ENCODE measurements at regions not wholly inside any gene's neighbourhood (a gene's known extent, or its start where the extent isn't known, plus 50 kb on each side); places are given as distances from the start of the nearest gene placed in this dataset.

DNA sequence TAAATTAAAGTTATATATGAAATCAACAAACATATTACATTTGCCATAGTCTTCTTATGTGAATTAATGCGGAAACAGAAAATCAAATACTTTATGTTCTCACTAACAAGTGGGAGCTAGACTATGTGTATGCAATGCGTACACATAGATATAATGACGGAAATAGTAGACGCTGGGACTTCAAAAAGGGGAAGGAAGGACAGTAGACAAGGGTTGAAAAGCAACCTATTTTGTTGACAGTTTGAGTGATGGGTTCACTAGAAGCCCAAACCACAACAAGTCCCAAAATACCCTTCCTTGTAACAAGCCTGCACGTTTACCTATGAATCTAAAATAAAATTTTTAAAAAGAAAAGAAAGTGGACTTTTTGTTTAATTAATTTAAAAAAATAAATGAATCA, 430.8 kb upstream of the CNTN5 start:
- TF ChIP-seq CTCF (conservative IDR thresholded peaks at IDR 0.05; ENCODE audit: low read depth in 2 of 2) = no peak
- TF ChIP-seq EZH2 (IDR thresholded peaks at IDR 0.05; ENCODE audit: low read depth, unreplicated experiment) = no peak
- TF ChIP-seq CREB1 (CRISPR knock-in tag; IDR thresholded peaks at IDR 0.05; ENCODE audit: low read depth) = no peak
- no peak for TF ChIP-seq POLR2AphosphoS5 (IDR thresholded peaks at IDR 0.05; ENCODE audit: low read depth)
- TF ChIP-seq, protein P1, sequence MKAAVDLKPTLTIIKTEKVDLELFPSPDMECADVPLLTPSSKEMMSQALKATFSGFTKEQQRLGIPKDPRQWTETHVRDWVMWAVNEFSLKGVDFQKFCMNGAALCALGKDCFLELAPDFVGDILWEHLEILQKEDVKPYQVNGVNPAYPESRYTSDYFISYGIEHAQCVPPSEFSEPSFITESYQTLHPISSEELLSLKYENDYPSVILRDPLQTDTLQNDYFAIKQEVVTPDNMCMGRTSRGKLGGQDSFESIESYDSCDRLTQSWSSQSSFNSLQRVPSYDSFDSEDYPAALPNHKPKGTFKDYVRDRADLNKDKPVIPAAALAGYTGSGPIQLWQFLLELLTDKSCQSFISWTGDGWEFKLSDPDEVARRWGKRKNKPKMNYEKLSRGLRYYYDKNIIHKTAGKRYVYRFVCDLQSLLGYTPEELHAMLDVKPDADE (IDR thresholded peaks at IDR 0.05) = no peak
- TF ChIP-seq, protein P2, sequence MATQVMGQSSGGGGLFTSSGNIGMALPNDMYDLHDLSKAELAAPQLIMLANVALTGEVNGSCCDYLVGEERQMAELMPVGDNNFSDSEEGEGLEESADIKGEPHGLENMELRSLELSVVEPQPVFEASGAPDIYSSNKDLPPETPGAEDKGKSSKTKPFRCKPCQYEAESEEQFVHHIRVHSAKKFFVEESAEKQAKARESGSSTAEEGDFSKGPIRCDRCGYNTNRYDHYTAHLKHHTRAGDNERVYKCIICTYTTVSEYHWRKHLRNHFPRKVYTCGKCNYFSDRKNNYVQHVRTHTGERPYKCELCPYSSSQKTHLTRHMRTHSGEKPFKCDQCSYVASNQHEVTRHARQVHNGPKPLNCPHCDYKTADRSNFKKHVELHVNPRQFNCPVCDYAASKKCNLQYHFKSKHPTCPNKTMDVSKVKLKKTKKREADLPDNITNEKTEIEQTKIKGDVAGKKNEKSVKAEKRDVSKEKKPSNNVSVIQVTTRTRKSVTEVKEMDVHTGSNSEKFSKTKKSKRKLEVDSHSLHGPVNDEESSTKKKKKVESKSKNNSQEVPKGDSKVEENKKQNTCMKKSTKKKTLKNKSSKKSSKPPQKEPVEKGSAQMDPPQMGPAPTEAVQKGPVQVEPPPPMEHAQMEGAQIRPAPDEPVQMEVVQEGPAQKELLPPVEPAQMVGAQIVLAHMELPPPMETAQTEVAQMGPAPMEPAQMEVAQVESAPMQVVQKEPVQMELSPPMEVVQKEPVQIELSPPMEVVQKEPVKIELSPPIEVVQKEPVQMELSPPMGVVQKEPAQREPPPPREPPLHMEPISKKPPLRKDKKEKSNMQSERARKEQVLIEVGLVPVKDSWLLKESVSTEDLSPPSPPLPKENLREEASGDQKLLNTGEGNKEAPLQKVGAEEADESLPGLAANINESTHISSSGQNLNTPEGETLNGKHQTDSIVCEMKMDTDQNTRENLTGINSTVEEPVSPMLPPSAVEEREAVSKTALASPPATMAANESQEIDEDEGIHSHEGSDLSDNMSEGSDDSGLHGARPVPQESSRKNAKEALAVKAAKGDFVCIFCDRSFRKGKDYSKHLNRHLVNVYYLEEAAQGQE (IDR thresholded peaks at IDR 0.05; ENCODE audit: unreplicated experiment) = no peak
- TF ChIP-seq ZNF331 (CRISPR knock-in tag; IDR thresholded peaks at IDR 0.05; ENCODE audit: low read depth) = no peak

Data from GM23338 (cell line).